GM12874 (cell line): ENCODE measurements at regions not wholly inside any gene's neighbourhood (a gene's known extent, or its start where the extent isn't known, plus 50 kb on each side); places are given as distances from the start of the nearest gene placed in this dataset.

ENCODE experiments used
- TF ChIP-seq, protein P1 (sequence below): IDR thresholded peaks from 2 replicates; pipeline ENCODE4 v1.5.1; 2011; ENCODE audit warnings: low read depth, mild to moderate bottlenecking, control low read depth, low read length, moderate library complexity; ENCODE audit not compliant: insufficient read depth

DNA sequence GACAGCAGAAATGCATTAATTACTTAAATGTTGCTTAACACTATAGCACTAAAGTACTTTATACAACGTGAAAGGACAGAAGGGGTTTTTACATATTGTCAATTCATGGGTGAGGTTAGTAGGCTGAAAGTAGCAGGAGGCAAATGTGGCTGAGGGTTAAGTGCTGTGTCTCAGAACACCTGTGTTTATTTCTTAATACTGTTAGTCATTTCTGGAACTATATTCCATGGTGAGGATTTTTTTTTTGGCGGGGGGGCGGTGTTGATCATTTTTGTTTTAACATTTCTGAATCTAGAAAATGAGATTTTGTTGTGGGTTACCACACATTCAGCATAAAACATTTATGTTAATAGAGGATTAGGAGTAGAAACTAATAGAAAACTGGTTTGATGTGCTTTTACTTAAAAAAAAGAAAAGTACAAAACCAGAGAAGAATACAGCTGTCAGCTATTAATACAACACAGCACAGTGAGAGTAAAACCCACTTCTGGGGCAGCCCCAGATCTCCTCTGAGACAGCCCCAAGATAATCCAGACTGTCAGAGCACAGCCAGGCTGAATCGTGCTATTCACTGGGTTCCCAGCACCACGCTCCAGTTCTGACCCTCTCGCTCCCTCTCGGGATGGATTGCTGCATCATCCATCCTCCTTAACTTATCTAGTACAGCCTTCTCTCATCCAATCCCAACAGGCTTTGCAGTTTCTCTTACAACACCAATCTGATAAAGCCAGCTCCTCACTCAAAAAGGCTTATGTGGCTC is 307.7 kb downstream of the TUSC7 start:
- TF ChIP-seq, protein P1, sequence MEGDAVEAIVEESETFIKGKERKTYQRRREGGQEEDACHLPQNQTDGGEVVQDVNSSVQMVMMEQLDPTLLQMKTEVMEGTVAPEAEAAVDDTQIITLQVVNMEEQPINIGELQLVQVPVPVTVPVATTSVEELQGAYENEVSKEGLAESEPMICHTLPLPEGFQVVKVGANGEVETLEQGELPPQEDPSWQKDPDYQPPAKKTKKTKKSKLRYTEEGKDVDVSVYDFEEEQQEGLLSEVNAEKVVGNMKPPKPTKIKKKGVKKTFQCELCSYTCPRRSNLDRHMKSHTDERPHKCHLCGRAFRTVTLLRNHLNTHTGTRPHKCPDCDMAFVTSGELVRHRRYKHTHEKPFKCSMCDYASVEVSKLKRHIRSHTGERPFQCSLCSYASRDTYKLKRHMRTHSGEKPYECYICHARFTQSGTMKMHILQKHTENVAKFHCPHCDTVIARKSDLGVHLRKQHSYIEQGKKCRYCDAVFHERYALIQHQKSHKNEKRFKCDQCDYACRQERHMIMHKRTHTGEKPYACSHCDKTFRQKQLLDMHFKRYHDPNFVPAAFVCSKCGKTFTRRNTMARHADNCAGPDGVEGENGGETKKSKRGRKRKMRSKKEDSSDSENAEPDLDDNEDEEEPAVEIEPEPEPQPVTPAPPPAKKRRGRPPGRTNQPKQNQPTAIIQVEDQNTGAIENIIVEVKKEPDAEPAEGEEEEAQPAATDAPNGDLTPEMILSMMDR = no peak

DNA sequence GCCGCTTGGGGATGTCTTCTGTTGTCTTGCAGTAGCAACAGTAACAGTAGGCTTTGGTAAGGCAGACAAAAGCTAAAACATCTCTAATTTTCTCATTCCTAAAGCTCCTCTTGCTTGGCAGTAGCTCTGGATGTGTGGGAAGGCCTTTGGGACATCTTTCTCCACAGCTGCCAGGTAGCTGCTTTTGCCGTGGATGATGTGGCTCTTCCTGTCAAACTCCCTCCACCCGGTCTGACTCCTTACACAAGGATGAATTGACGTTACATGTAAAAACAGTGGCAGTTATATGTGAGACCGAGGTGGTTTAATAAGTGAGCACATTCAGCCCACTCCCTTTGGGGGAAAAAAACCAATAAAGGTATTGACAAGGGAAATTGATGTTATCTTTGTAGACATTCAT is 309.1 kb downstream of the TUSC7 start:
- TF ChIP-seq, protein P1 = no peak

DNA sequence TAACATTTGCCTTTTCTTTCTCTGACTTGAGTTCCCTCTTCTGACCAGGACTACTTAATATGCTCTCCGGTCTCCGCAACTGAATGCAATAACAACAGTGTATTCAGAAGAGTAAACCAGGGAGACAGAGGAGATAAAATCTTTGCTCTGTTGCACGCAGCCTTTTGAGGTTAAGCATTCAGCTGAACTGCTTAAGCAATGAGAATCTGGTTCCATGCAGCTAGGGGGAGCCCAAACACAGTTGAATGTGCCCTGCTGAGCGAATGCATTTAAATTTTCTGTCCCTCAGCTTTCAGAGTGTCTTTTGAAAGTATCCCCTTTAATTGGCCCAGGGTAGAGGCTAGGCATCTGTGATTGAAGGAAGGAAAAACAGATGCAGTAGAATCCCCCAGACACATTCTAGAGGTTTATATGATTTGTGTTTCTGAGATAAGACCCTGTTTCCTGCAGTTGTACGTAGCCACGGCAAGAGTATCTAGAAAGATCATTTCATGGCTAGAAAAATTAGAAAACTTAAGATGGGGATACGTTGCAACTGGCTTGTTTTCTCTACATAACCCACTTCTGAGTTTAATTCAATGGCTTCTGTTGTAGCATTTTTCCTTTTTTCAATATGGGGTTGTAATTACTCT is 309.6 kb downstream of the TUSC7 start:
- TF ChIP-seq, protein P1 = peak; percentile 75

DNA sequence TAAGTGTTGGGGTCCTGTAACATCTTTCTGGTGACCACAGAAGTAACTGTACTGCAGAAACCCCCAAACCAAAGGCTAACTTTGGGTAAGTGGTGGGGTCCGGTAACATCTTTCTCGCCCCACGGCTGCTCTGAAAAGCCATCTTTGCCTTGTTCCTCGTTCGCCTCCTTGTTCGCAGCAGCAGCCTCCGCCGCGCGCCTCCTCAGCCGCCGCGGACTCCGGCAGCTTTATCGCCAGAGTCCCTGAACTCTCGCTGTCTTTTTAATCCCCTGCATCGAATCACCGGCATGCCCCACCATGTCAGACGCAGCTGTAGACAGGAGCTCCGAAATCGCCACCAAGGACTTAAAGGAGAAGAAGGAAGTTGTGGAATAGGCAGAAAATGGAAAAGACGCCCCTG is 316.8 kb downstream of the TUSC7 start:
- TF ChIP-seq, protein P1 = no peak

DNA sequence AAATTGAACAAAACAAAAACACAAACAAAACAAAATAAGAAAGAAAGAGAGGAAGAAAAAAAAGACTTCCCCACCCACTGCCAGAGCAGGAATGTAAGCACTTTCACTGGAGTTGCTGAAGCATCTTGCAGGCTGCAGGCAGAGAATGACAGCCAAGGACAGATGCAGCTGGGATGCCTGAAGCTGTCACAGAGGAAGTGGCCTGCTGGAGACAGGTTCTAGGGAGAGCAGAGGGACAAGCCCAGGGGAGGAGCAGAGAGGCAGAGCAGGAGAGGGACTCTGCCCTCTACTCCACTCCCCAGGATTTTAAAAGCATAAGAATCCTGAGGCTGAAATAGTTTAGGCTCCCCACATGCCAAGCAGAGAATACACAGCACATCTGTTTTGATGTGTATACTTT is 326.2 kb downstream of the TUSC7 start:
- TF ChIP-seq, protein P1 = no peak

DNA sequence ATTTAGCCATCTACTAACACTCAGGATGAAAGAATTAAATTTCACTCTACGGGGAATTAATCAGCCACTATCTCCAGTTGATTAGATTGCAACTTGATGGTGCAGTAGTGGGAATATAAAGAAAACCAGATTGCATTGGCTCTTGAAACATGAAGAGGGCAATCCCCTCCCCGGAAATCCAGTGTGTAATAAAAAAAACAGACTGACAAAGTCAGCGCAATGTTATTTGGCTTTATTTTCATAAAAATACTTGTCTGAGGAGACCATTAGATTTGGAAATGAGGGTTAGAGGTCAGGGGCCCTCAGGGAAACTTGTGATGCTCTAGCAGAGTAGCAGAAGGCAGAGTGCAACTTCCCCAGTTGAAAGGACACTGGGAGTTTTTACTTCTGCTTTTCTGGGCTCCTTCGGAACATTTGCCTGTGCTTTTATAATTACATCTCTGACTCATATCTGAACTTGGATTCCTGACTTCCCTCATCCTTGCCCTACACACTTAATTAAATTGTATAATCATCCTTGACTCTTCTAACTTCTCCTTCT is 326.8 kb downstream of the TUSC7 start:
- TF ChIP-seq, protein P1 = no peak

DNA sequence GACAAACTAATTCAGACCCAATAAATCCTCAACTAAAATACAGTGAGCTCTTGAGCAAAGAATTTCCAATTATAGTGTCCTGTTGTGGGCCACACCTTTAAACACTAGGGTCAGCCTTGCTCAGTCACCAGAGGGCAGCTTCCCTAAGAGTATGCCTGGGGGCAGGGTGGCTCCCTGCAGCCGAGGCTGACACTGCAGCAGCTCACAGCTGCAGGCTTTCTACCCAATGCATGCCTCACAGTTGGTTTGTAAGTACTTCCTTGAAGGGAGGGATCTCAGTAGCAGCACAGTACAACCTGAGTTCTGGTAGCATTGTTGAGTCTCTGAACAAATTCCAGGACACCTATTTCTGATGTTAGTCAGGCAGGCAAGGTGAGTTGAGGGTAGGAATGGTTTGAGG is 335.6 kb downstream of the TUSC7 start:
- TF ChIP-seq, protein P1 = no peak
